Activated naive CD8-positive, alpha-beta T cell treated with anti-CD3 and anti-CD28 coated beads for 36 hours (primary cell): ENCODE measurements at regions not wholly inside any gene's neighbourhood (a gene's known extent, or its start where the extent isn't known, plus 50 kb on each side); places are given as distances from the start of the nearest gene placed in this dataset.
"Not testable (repeated sequence)": the region's sequence is repeated elsewhere in the genome, so short reads cannot be mapped to it uniquely, and the experiment has no call there.

Source experiments
- DNase-seq: peaks from one replicate; pipeline ENCODE4 v3.0.0; 2021
- H3K27ac Mint-ChIP-seq: one replicate; pipeline ENCODE4 v1.8.0; 2022; ENCODE audit warnings: mild to moderate bottlenecking, moderate library complexity, mixed read lengths
- H3K27me3 Mint-ChIP-seq: one replicate; pipeline ENCODE4 v1.8.0; 2022; ENCODE audit warnings: mild to moderate bottlenecking, mixed read lengths
- H3K36me3 Mint-ChIP-seq: one replicate; pipeline ENCODE4 v1.8.0; 2021; ENCODE audit warnings: mild to moderate bottlenecking, mixed read lengths
- H3K4me1 Mint-ChIP-seq: one replicate; pipeline ENCODE4 v1.8.0; 2021; ENCODE audit warnings: mixed read lengths
- H3K4me3 Mint-ChIP-seq: one replicate; pipeline ENCODE4 v1.8.0; 2022; ENCODE audit warnings: mild to moderate bottlenecking, moderate library complexity, mixed read lengths
- H3K9me3 Mint-ChIP-seq: one replicate; pipeline ENCODE4 v1.8.0; 2022; ENCODE audit warnings: mixed read lengths

DNA sequence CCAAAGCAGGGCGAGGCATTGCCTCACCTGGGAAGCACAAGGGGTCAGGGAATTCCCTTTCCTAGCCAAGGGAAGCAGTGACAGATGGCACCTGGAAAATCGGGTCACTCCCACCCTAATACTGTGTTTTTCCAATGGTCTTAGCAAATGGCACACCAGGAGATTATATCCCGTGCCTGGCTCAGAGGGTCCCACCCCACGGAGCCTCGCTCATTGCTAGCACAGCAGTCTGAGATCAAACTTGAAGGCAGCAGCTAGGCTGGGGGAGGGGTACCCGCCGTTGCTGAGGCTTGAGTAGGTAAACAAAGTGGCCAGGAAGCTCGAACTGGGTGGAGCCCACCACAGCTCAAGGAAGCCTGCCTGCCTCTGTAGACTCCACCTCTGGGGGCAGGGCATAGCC, 664.6 kb downstream of the NUP35 start:
- H3K36me3 Mint-ChIP-seq, H3K27ac Mint-ChIP-seq, H3K27me3 Mint-ChIP-seq, H3K4me3 Mint-ChIP-seq, H3K4me1 Mint-ChIP-seq, H3K9me3 Mint-ChIP-seq, DNase-seq: not testable (repeated sequence)

DNA sequence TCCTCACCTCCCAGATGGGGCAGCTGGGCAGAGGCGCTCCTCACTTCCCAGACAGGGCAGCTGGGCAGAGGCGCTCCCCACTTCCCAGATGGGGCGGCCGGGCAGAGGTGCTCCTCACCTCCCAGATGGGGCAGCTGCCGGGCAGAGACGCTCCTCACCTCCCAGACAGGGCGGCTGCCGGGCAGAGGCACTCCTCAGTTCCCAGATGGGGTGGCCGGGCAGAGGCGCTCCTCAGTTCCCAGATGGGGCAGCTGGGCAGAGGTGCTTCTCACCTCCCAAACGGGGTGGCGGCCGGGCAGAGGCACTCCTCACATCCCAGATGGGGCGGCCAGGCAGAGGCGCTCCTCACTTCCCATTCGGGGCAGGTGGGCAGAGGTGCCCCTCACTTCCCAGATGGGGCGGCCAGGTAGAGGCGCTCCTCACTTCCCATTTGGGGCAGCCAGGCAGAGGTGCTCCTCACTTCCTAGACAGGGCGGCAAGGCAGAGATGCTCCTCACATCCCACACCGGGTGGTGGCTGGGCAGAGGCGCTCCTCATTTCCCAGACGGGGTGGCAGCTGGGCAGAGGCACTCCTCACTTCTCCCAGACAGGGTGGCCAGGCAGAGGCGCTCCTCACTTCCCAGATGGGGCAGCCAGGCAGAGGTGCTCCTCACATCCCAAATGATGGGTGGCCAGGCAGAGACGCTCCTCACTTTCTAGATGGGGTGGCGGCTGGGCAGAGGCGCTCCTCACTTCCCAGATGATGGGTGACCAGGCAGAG, 668.1 kb downstream of the NUP35 start:
- H3K9me3 Mint-ChIP-seq = peaks cover 13% of the 10 kb centered on the region
- not testable (repeated sequence) for H3K36me3 Mint-ChIP-seq, H3K4me1 Mint-ChIP-seq, DNase-seq, H3K4me3 Mint-ChIP-seq, H3K27ac Mint-ChIP-seq, H3K27me3 Mint-ChIP-seq

DNA sequence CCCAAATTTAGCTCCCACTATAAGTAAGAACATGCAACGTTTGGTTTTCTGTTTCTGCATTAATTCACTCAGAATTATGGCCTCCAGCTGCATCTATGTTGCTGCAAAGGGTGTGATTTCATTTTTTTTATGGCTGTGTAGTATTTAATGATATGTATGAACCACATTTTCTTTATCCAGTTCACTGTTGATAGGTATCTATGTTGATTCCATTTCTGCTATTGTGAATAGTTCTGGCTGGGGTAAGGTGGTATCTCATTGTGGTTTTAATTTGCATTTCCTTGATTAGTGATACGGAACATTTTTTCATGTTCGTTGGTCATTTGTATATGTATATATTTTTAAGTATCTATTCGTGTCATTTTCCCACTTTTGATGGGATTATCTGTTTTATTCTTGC, 674.3 kb downstream of the NUP35 start:
- H3K4me1 Mint-ChIP-seq = no peaks in the 10 kb centered on the region

DNA sequence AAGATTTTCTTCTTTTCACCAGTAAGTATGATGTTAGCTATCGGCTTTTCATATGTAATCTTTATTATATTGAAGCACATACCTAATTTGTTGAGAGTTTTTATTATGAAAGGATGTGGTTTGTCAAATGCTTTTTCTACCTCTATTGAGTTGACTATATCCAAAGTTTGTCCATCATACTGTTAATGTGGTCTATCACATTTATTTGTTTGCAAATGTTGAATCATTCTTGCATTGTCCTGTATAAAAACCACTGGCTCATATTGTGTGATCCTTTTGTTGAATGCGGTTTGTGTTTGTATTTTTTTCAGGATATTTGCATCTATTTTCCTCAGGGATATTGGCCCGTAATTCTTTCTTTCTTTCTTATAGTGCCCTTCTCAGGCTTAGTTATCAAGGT, 675.5 kb downstream of the NUP35 start:
- H3K27me3 Mint-ChIP-seq = no peaks in the 10 kb centered on the region
- no peak overlapping the region for H3K27ac Mint-ChIP-seq
- no peak overlapping the region for H3K4me3 Mint-ChIP-seq
- peaks cover 13% of the 10 kb centered on the region for H3K9me3 Mint-ChIP-seq
- no peak for DNase-seq
- H3K4me1 Mint-ChIP-seq = no peaks in the 10 kb centered on the region
- H3K36me3 Mint-ChIP-seq = no peaks in the 10 kb centered on the region

More for the DNA sequence above, 674.3 kb downstream of the NUP35 start:
- H3K9me3 Mint-ChIP-seq = peaks cover 19% of the 10 kb centered on the region
- DNase-seq = no peak
- no peaks in the 10 kb centered on the region for H3K27me3 Mint-ChIP-seq
- H3K36me3 Mint-ChIP-seq = no peaks in the 10 kb centered on the region
- no peak overlapping the region for H3K4me3 Mint-ChIP-seq
- no peak overlapping the region for H3K27ac Mint-ChIP-seq

DNA sequence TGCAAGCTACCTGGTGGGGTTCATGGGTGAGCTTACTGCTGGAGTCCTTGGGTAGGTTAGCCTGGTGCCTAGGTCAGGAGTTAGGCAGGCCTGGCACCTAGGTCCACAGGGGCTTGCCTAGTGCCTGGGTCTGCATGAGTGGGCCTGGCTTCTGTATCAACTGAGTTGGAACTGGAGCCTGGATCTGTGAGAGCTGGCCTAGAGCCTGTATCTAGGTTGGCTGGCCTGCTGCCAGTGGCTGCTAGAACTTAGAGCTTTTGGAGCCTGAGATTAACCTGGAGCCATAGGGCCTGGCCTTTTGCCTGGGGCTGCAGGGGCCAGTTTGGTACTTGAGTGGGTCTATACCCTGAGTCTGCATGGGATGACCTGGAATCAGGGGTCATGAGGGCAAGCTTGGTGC, 679.4 kb downstream of the NUP35 start:
- H3K27ac Mint-ChIP-seq = no peak overlapping the region

DNA sequence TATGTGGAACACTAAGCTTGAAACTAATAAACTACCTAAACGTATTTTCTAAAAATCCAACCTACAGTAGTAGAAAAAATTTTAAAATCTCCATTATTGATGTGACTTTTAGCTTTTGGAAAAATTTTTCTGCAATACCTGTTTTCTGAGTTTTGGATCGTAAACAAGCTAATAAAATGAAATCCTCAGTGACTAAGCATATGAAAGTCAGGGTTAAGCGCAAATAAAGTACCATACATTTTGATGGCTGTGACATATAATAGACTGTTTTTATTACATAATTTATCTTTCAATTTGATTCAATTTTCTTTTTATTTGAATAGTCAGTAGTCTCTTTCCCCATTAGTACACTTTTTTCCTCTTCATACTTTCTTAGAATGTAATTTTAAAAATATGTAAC, 683.6 kb downstream of the NUP35 start:
- no peak for DNase-seq
- Mint-ChIP-seq H3K27ac (no peak overlapping the region), H3K4me3 (no peak overlapping the region), H3K36me3 (no peaks in the 10 kb centered on the region), H3K9me3 (peaks cover 1% of the 10 kb centered on the region), H3K27me3 (no peaks in the 10 kb centered on the region), H3K4me1 (no peaks in the 10 kb centered on the region)

More for the DNA sequence above, 679.4 kb downstream of the NUP35 start:
- no peaks in the 10 kb centered on the region for H3K4me1 Mint-ChIP-seq
- DNase-seq = no peak
- H3K36me3 Mint-ChIP-seq = no peaks in the 10 kb centered on the region
- H3K4me3 Mint-ChIP-seq = no peak overlapping the region
- no peaks in the 10 kb centered on the region for H3K27me3 Mint-ChIP-seq
- peaks cover 8% of the 10 kb centered on the region for H3K9me3 Mint-ChIP-seq

DNA sequence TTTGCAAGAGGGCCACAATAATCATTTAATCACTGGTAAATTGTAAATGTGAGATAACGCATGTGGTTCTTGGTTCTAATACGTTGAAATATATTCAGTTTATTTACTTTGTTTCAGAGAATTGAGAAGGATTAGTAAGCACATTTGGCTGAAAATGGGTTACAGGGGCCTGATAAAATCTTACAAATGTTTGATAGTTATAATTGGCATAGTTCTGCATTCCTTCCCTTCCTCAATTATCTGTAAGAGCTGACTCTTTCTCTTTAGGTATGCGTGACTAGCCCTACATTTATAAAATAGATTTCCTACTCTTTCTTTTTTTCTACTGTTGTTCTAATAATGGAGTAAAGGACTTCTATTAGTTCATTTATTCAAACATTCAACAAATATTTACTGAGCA, 685.2 kb downstream of the NUP35 start:
- DNase-seq = no peak
- Mint-ChIP-seq H3K4me3 (no peak overlapping the region), H3K27ac (no peak overlapping the region), H3K4me1 (no peaks in the 10 kb centered on the region), H3K27me3 (no peaks in the 10 kb centered on the region), H3K36me3 (no peaks in the 10 kb centered on the region), H3K9me3 (peaks cover 1% of the 10 kb centered on the region)

DNA sequence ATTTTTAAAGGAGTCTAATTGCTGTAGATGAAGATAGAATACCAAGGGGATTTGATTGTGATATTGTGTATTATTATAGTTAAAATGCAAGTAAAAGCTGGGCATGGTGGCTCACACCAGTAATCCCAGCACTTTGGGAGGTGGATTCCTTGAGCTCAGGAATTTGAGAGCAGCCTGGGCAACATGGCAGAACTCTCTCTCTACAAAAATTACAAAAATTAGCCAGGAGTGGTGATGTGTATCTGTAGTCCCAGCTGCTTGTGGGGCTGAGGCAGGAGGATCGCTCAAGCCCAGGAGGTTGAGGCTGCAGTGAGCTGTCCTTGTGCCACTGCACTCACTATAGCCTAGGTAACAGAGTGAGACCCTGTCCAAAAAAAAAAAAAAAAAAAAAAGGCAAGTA, 687.0 kb downstream of the NUP35 start:
- H3K27ac Mint-ChIP-seq = no peak overlapping the region
- no peak overlapping the region for H3K4me3 Mint-ChIP-seq
- H3K36me3 Mint-ChIP-seq = no peaks in the 10 kb centered on the region
- H3K27me3 Mint-ChIP-seq = no peaks in the 10 kb centered on the region
- H3K9me3 Mint-ChIP-seq = peaks cover 4% of the 10 kb centered on the region
- no peaks in the 10 kb centered on the region for H3K4me1 Mint-ChIP-seq
- no peak for DNase-seq

DNA sequence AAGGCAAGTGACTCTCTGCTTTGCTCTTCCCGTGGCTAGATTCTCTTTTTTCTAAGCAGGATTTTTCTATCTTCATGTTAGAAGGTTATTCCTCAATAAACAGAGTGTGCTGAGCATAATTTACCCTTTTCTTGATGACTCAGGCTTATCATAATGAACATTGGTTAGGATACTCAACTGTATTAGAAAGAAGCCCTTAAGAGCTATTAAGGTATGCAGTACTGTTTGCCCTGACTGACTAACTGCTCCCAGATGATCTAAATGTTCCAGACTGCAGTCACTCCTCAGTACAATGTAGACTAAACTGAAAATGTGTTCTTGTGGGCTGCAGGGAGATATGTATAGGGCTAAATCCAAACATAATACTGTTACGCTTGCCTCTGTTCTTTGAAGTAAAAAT, 687.8 kb downstream of the NUP35 start:
- Mint-ChIP-seq H3K4me1 (no peaks in the 10 kb centered on the region), H3K27me3 (no peaks in the 10 kb centered on the region), H3K27ac (no peak overlapping the region), H3K9me3 (peaks cover 3% of the 10 kb centered on the region), H3K4me3 (no peak overlapping the region), H3K36me3 (no peaks in the 10 kb centered on the region)
- DNase-seq = no peak

DNA sequence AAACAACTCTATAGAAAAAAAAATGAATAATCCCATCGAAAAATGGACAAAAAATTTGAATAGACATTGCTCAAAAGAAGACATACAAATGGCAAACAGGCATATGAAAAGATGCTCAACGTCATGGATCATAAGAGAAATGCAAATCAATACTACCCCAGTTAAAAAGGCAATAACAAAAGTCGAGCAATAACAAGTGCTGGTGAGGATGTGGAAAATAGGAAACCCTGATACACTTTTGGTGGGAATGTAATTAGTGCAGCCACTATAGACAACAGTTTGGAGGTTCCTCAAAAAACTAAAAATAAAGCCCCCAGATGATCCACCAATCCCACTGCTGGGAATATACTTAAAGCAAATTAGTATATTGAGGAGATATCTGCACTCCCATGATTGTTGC, 701.5 kb downstream of the NUP35 start:
- Mint-ChIP-seq H3K9me3 (peaks cover 13% of the 10 kb centered on the region), H3K4me3 (no peak overlapping the region), H3K27ac (no peak overlapping the region), H3K36me3 (no peaks in the 10 kb centered on the region), H3K27me3 (no peaks in the 10 kb centered on the region), H3K4me1 (no peaks in the 10 kb centered on the region)
- no peak for DNase-seq

DNA sequence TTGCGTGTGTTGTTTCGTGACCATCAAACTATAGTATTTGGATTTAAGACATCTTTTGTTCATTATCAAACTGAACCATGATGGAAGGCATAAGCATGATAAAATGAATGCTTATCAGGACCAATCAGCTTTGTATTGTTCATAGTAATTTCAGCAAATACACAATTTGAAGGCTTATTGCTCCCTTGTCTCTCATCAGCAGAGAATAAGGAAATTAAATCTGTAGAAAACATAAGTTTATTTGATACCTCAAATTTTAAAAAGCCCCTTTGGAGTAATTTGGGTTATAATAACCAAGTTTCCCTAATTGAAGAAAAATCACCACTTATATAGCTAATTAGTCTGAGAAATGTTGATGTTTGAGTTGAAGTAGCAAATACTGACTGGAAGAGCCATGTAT, 705.7 kb downstream of the NUP35 start:
- no peak for DNase-seq
- no peak overlapping the region for H3K4me3 Mint-ChIP-seq
- no peaks in the 10 kb centered on the region for H3K36me3 Mint-ChIP-seq
- peaks cover 10% of the 10 kb centered on the region for H3K9me3 Mint-ChIP-seq
- no peaks in the 10 kb centered on the region for H3K27me3 Mint-ChIP-seq
- no peak overlapping the region for H3K27ac Mint-ChIP-seq
- H3K4me1 Mint-ChIP-seq = no peaks in the 10 kb centered on the region

DNA sequence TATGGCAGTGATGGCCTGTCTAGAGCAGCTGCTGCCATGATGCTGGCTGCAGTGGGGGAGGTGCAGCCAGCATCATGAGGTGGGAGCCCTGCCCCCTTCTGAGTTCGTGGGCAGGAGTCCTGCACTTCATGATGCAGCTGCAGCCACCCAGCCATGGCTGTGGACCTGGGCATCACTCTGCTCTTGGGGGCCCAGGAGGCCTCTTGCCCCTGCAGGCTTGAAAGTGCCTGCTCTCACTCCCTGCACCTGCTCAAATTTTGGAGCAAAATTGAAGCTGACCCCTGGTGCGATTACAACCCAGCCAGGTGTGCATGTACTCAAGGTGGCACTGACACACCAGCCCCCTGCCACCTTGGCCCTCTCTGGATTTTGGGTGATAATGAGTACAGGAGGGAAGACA, 712.9 kb downstream of the NUP35 start:
- DNase-seq = no peak
- Mint-ChIP-seq H3K27ac (no peak overlapping the region), H3K36me3 (no peaks in the 10 kb centered on the region), H3K27me3 (no peaks in the 10 kb centered on the region), H3K9me3 (no peaks in the 10 kb centered on the region), H3K4me3 (no peak overlapping the region), H3K4me1 (no peaks in the 10 kb centered on the region)

DNA sequence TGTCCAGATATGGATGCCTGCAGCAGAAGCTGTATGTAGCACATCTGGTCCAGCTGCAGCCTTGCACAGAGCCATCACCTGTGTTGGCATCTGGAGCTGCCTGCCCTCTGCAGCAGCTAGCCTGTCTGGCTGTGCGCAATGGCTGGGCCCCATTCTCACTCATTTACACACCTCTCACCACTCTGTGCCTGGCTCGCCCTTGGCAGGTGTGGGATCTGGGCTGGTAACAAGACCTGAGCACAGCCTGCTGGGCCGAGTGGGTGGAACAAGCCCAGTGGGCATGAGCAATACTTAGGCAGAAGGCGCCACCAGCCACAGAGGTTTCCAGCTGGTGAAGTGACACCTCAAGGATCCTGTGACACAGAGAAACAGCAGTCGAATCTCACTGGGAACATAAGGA, 714.1 kb downstream of the NUP35 start:
- H3K9me3 Mint-ChIP-seq = no peaks in the 10 kb centered on the region
- H3K4me3 Mint-ChIP-seq = no peak overlapping the region
- no peak overlapping the region for H3K27ac Mint-ChIP-seq
- H3K27me3 Mint-ChIP-seq = no peaks in the 10 kb centered on the region
- DNase-seq = no peak
- H3K4me1 Mint-ChIP-seq = no peaks in the 10 kb centered on the region
- H3K36me3 Mint-ChIP-seq = no peaks in the 10 kb centered on the region

DNA sequence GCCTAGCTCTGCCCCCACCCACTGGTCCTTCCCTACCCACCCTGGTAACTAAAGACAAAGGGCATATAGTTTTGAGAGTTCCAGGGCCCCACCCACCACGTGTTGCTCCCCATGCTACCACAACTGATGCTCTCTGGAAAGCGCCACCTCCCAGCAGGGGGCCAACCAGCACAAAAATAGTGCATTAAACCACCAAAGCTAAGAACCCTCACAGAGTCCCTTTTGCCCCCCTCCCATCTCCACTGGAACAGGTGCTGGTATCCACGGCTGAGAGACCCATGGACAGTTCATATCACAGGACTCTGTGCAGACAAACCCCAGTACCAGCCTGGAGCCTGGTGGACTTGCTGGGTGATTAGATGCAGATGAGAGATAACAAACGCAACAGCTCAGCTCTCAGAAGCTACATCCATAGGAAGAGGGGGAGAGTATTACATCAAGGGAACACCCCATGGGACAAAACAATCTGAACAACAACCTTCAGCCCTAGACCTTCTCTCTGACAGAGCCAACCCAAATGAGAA, 715.9 kb downstream of the NUP35 start:
- Mint-ChIP-seq H3K4me3 (no peak overlapping the region), H3K27ac (no peak overlapping the region), H3K4me1 (no peaks in the 10 kb centered on the region), H3K27me3 (no peaks in the 10 kb centered on the region), H3K9me3 (peaks cover 4% of the 10 kb centered on the region), H3K36me3 (no peaks in the 10 kb centered on the region)
- DNase-seq = no peak

DNA sequence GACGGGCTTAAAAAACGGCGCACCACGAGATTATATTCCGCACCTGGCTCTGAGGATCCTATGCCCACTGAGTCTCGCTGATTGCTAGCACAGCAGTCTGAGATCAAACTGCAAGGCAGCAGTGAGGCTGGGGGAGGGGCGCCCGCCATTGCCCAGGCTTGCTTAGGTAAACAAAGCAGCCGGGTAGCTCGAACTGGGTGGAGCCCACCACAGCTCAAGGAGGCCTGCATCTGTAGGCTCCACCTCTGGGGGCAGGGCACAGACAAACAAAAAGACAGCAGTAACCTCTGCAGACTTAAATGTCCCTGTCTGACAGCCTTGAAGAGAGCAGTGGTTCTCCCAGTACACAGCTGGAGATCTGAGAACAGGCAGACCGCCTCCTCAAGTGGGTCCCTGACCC, 725.6 kb downstream of the NUP35 start:
- H3K4me1 Mint-ChIP-seq, H3K27ac Mint-ChIP-seq, H3K36me3 Mint-ChIP-seq, H3K4me3 Mint-ChIP-seq, H3K27me3 Mint-ChIP-seq, DNase-seq: not testable (repeated sequence)
- peaks cover 14% of the 10 kb centered on the region for H3K9me3 Mint-ChIP-seq

DNA sequence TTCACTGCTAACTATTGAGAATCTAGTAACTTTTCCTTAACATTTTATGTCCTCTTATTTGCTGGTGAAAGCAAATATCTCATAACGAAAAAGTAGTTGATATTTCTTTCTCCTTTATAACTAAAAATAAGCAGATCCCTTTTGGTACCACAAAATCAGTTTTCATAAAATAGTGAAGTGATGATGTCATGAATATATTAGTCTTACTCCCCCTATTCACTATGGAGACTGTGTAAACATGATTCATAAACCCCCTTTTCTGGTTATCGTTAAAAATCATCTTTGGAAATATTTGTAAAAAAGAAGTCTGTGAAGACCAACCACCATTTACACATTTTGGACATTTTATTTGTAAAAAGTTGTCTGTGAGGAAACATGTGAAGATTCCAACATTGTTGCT, 734.9 kb downstream of the NUP35 start:
- no peaks in the 10 kb centered on the region for H3K36me3 Mint-ChIP-seq
- H3K4me3 Mint-ChIP-seq = no peak overlapping the region
- peaks cover 8% of the 10 kb centered on the region for H3K9me3 Mint-ChIP-seq
- H3K4me1 Mint-ChIP-seq = no peaks in the 10 kb centered on the region
- no peak overlapping the region for H3K27ac Mint-ChIP-seq
- no peak for DNase-seq
- H3K27me3 Mint-ChIP-seq = no peaks in the 10 kb centered on the region
